IMR-90 (cell line): ENCODE measurements at regions not wholly inside any gene's neighbourhood (a gene's known extent, or its start where the extent isn't known, plus 50 kb on each side); places are given as distances from the start of the nearest gene placed in this dataset.

Source experiments
- ATAC-seq: fragments of 200-7000 bp; cut with Tn5 transposase; 2 replicates; pipeline ENCODE4 v1.9.1; 2020; ENCODE audit warnings: low read depth, mild to moderate bottlenecking, moderate library complexity
- BruUV-seq: library from RNA; stranded (reverse); fragments of 400-500 nt; replicated peaks from 2 replicates; lab custom pipeline; 2021; lab: Mats Ljungman, UMichigan
- CTCF ChIA-PET: fragments of 300-600 bp; formaldehyde crosslinking; extraction: SDS; loops from one replicate; lab custom pipeline; 2021; ENCODE audit warnings: antibody characterized with exemption; lab: Yijun Ruan, JAX
- POLR2A ChIA-PET: fragments of 300-600 bp; sonication (Branson Sonifier 250); formaldehyde crosslinking; loops from one replicate; lab custom pipeline; 2022; ENCODE audit warnings: antibody characterized with exemption; ENCODE audit not compliant: unreplicated experiment; lab: Charles Lee
- DNase-seq: peaks from one replicate; pipeline ENCODE4 v3.0.0; 2013
- H2AFZ ChIP-seq: replicated peaks from 2 replicates; pipeline ENCODE3; 2013; ENCODE audit warnings: low read length, mild to moderate bottlenecking; ENCODE audit not compliant: poor library complexity
- H2AK5ac ChIP-seq: 2 replicates; pipeline ENCODE4 v1.6.1; 2013; ENCODE audit warnings: low read depth, low read length, inconsistent platforms
- H2AK9ac ChIP-seq: replicated peaks from 2 replicates; pipeline ENCODE3; 2013; ENCODE audit warnings: mild to moderate bottlenecking, low read depth, low read length, moderate library complexity; ENCODE audit not compliant: poor library complexity
- H2BK120ac ChIP-seq: 2 replicates; pipeline ENCODE4 v1.6.1; 2013; ENCODE audit warnings: low read depth, low read length, inconsistent platforms
- H2BK15ac ChIP-seq: 3 replicates; pipeline ENCODE4 v1.6.1; 2013; ENCODE audit warnings: low read depth, low read length, inconsistent platforms
- H2BK20ac ChIP-seq: 2 replicates; pipeline ENCODE4 v1.6.1; 2013; ENCODE audit warnings: low read depth, mild to moderate bottlenecking, inconsistent platforms, low read length, moderate library complexity
- H2BK5ac ChIP-seq: 2 replicates; pipeline ENCODE4 v1.6.1; 2013; ENCODE audit warnings: mild to moderate bottlenecking, low read depth, low read length, inconsistent platforms; ENCODE audit not compliant: poor library complexity, severe bottlenecking
- H3K14ac ChIP-seq: replicated peaks from 2 replicates; pipeline ENCODE4 v1.6.1; 2013; ENCODE audit warnings: low read depth, low read length, inconsistent platforms
- H3K18ac ChIP-seq: 2 replicates; pipeline ENCODE4 v1.6.1; 2013; ENCODE audit warnings: low read depth, low read length, control low read depth
- H3K23ac ChIP-seq: 2 replicates; pipeline ENCODE4 v1.6.1; 2013; ENCODE audit warnings: low read depth, low read length, inconsistent platforms
- H3K27ac ChIP-seq: 2 replicates; pipeline ENCODE4 v1.5.1; 2013; ENCODE audit warnings: mild to moderate bottlenecking, control low read depth, low read length; ENCODE audit not compliant: insufficient read depth
- H3K27me3 ChIP-seq: 2 replicates; pipeline ENCODE4 v1.6.1; 2013; ENCODE audit warnings: low read length; ENCODE audit not compliant: control insufficient read depth, insufficient read depth
- H3K36me3 ChIP-seq: 2 replicates; pipeline ENCODE4 v1.6.1; 2013; ENCODE audit warnings: low read length, mixed read lengths; ENCODE audit not compliant: control insufficient read depth, insufficient read depth
- H3K4ac ChIP-seq: 2 replicates; pipeline ENCODE4 v1.6.1; 2013; ENCODE audit warnings: low read depth, low read length, inconsistent platforms
- H3K4me1 ChIP-seq: 2 replicates; pipeline ENCODE4 v1.6.1; 2013; ENCODE audit warnings: low read length, mixed read lengths; ENCODE audit not compliant: control insufficient read depth, insufficient read depth
- H3K4me2 ChIP-seq: 2 replicates; pipeline ENCODE4 v1.6.1; 2013; ENCODE audit warnings: low read depth, mild to moderate bottlenecking, control low read depth, low read length, moderate library complexity
- H3K4me3 ChIP-seq: 2 replicates; pipeline ENCODE4 v1.5.1; 2013; ENCODE audit warnings: low read depth, mild to moderate bottlenecking, control low read depth, low read length, moderate library complexity; ENCODE audit not compliant: insufficient read depth
- H3K56ac ChIP-seq: 2 replicates; pipeline ENCODE4 v1.6.1; 2013; ENCODE audit warnings: low read length, inconsistent platforms; ENCODE audit not compliant: insufficient read depth; ENCODE audit errors: extremely low read depth
- H3K79me1 ChIP-seq, 2 experiments: 2 replicates each; pipeline ENCODE4 v1.6.1; 2013; ENCODE audit warnings: low read length in 2 of 2, inconsistent platforms in 1 of 2, low read depth in 1 of 2
- H3K9ac ChIP-seq: 2 replicates; pipeline ENCODE4 v1.6.1; 2013; ENCODE audit warnings: low read depth, low read length, control low read depth
- H3K9me1 ChIP-seq: 2 replicates; pipeline ENCODE4 v1.6.1; 2013; ENCODE audit warnings: low read length, inconsistent platforms; ENCODE audit not compliant: insufficient read depth
- H3K9me3 ChIP-seq: 2 replicates; pipeline ENCODE4 v1.6.1; 2013; ENCODE audit warnings: low read length; ENCODE audit not compliant: control insufficient read depth, insufficient read depth
- H4K20me1 ChIP-seq: 2 replicates; pipeline ENCODE4 v1.6.1; 2013; ENCODE audit warnings: low read length, inconsistent platforms; ENCODE audit not compliant: insufficient read depth
- H4K5ac ChIP-seq: 2 replicates; pipeline ENCODE4 v1.6.1; 2013; ENCODE audit warnings: mild to moderate bottlenecking, low read depth, low read length, control low read depth
- H4K8ac ChIP-seq, 2 experiments: 2 replicates each; pipeline ENCODE4 v1.6.1; 2013; ENCODE audit warnings: low read depth in 2 of 2, low read length in 2 of 2, control low read depth in 1 of 2, inconsistent platforms in 1 of 2
- H4K91ac ChIP-seq: 2 replicates; pipeline ENCODE4 v1.6.1; 2013; ENCODE audit warnings: low read depth, low read length, inconsistent platforms; ENCODE audit not compliant: insufficient read depth
- BHLHE40 ChIP-seq: fragments of 150-350 bp; IDR thresholded peaks from 2 replicates; pipeline ENCODE4 v1.6.1; 2016; ENCODE audit warnings: mild to moderate bottlenecking, low read depth, low read length
- CEBPB ChIP-seq: IDR thresholded peaks from 2 replicates; pipeline ENCODE4 v1.6.1; 2012; ENCODE audit warnings: low read depth, low read length, improper control_type of control experiment
- ELK1 ChIP-seq: fragments of 150-350 bp; IDR thresholded peaks from 2 replicates; pipeline ENCODE4 v1.6.1; 2016; ENCODE audit warnings: low read depth, mild to moderate bottlenecking, low read length, moderate library complexity, borderline replicate concordance
- MAFK ChIP-seq: IDR thresholded peaks from 2 replicates; pipeline ENCODE4 v1.6.1; 2012; ENCODE audit warnings: low read depth, low read length, improper control_type of control experiment
- MAZ ChIP-seq: IDR thresholded peaks from 2 replicates; pipeline ENCODE4 v1.6.1; 2012; ENCODE audit warnings: low read depth, mild to moderate bottlenecking, low read length, improper control_type of control experiment, moderate library complexity, borderline replicate concordance
- RAD21 ChIP-seq: IDR thresholded peaks from 2 replicates; pipeline ENCODE4 v1.6.1; 2012; ENCODE audit warnings: low read length, improper control_type of control experiment
- RFX5 ChIP-seq: IDR thresholded peaks from 2 replicates; pipeline ENCODE4 v1.8.0; 2012; ENCODE audit warnings: low read depth, mild to moderate bottlenecking, low read length, moderate library complexity
- USF2 ChIP-seq: fragments of 150-350 bp; IDR thresholded peaks from 2 replicates; pipeline ENCODE4 v1.6.1; 2017; ENCODE audit warnings: mild to moderate bottlenecking, antibody characterized with exemption, low read length, low read depth
- WGBS, 2 experiments: methylation state at CpG; one replicate each; pipeline versions ENCODE4 v1.1.5 to v1.1.7; 2013; ENCODE audit warnings: missing lambda C conversion rate in 2 of 2; ENCODE audit not compliant: insufficient read length in 1 of 2; ENCODE audit errors: extremely low coverage in 2 of 2; 5-methylcytosine and 5-hydroxymethylcytosine counted together
- dilution Hi-C: fragments of 300-500 bp; cut with HindIII; formaldehyde crosslinking; loops from one replicate; pipeline ENCODE4 v1.14.3; 2018; ENCODE audit warnings: low sequenced_read_pairs; ENCODE audit not compliant: unreplicated experiment
- in situ Hi-C: fragments of 300-500 bp; cut with MboI; formaldehyde crosslinking; loops from 3 replicates; pipeline ENCODE4 v1.14.3; 2019; ENCODE audit warnings: low sequenced_read_pairs, inconsistent platforms, mixed read lengths
- intact Hi-C: fragments of 100-400 bp; cut with micrococcal nuclease; formaldehyde crosslinking; loops from 2 replicates; pipeline ENCODE4 v1.10.0; 2022

- intact Hi-C loops = no loop called here
- dilution Hi-C loops = no loop called here
Measured at GRCh38 chr3:82521657-82522056, 760.2 kb upstream of the GBE1 start.

More at GRCh38 chr3:82521657-82522056, 760.2 kb upstream of the GBE1 start:
- Histone ChIP-seq H3K14ac (no peak overlapping the region), H2BK5ac (no peak overlapping the region), H2BK15ac (no peak overlapping the region), H3K79me1 (no peaks in the 10 kb centered on the region), H2AK5ac (no peak overlapping the region), H3K56ac (no peak overlapping the region), H3K9me3 (0 out of 2 replicates have a peak, but pooled peaks cover 3% of the 10 kb centered on the region), H3K36me3 (no peaks in the 10 kb centered on the region), H3K18ac (no peak overlapping the region), H3K4ac (no peak overlapping the region), H4K91ac (no peak overlapping the region), H4K8ac (no peak overlapping the region), H3K9me1 (no peaks in the 10 kb centered on the region), H3K4me1 (no peaks in the 10 kb centered on the region), H2BK120ac (no peak overlapping the region), H4K20me1 (no peaks in the 10 kb centered on the region), H2BK20ac (no peak overlapping the region), H4K5ac (no peak overlapping the region), H3K4me2 (no peak overlapping the region), H3K27me3 (no peaks in the 10 kb centered on the region), H2AFZ (no peak overlapping the region), H3K23ac (no peak overlapping the region), H3K4me3 (no peak overlapping the region), H3K9ac (no peak overlapping the region), H2AK9ac (no peak overlapping the region), H3K27ac (no peak overlapping the region)
- ATAC-seq (no peak), DNase-seq (no peak)
- CTCF ChIA-PET = no interaction called here
- TF ChIP-seq BHLHE40 = no peak
- TF ChIP-seq USF2 = no peak
- no peak for TF ChIP-seq CEBPB
- TF ChIP-seq MAZ = no peak
- TF ChIP-seq ELK1 = no peak
- TF ChIP-seq RAD21 = no peak
- TF ChIP-seq MAFK = no peak
- TF ChIP-seq RFX5 = no peak
- BruUV-seq = no TSS peak
- in situ Hi-C loops = no loop called here
- POLR2A ChIA-PET = no interaction called here
- WGBS, 2 experiments = no CpG with 5 or more reads among the region's 1 CpG
